Astrocyte (in vitro differentiated cells and primary cell): ENCODE measurements at regions not wholly inside any gene's neighbourhood (a gene's known extent, or its start where the extent isn't known, plus 50 kb on each side); places are given as distances from the start of the nearest gene placed in this dataset.

ENCODE experiments used
- DNase-seq: peaks from one replicate; pipeline ENCODE4 v3.0.0-alpha.2; 2010; ENCODE audit warnings: low read depth
- FAIRE-seq: peaks from 2 replicates; lab custom pipeline; 2011; peaks lifted over from hg19 to GRCh38; lab: Jason Lieb, UNC
- H2AFZ ChIP-seq: 2 replicates; pipeline ENCODE4 v1.6.0; 2012; ENCODE audit warnings: low read depth, low read length, inconsistent platforms
- H3K27ac ChIP-seq: 2 replicates; pipeline ENCODE4 v1.5.1; 2011; ENCODE audit warnings: low read depth, low read length, inconsistent platforms
- H3K27me3 ChIP-seq: 2 replicates; pipeline ENCODE4 v1.6.0; 2011; ENCODE audit warnings: low read length, inconsistent platforms; ENCODE audit not compliant: insufficient read depth
- H3K36me3 ChIP-seq: 2 replicates; pipeline ENCODE4 v1.5.1; 2011; ENCODE audit warnings: low read length, inconsistent platforms; ENCODE audit not compliant: insufficient read depth
- H3K4me1 ChIP-seq: 2 replicates; pipeline ENCODE4 v1.5.1; 2011; ENCODE audit warnings: low read length, inconsistent platforms; ENCODE audit not compliant: insufficient read depth
- H3K4me2 ChIP-seq: 2 replicates; pipeline ENCODE4 v1.6.0; 2012; ENCODE audit warnings: low read length, inconsistent platforms
- H3K4me3 ChIP-seq: 2 replicates; pipeline ENCODE4 v1.5.1; 2011; ENCODE audit warnings: low read depth, mild to moderate bottlenecking, low read length, inconsistent platforms; ENCODE audit not compliant: insufficient read depth
- H3K79me2 ChIP-seq: 2 replicates; pipeline ENCODE4 v1.6.0; 2012; ENCODE audit warnings: mild to moderate bottlenecking, low read length, inconsistent platforms; ENCODE audit not compliant: insufficient read depth
- H3K9ac ChIP-seq: 2 replicates; pipeline ENCODE4 v1.6.0; 2012; ENCODE audit warnings: mild to moderate bottlenecking, low read length, inconsistent platforms
- H3K9me3 ChIP-seq: 2 replicates; pipeline ENCODE4 v1.5.1; 2012; ENCODE audit warnings: low read depth, mild to moderate bottlenecking, low read length, inconsistent platforms; ENCODE audit not compliant: insufficient read depth
- H4K20me1 ChIP-seq: 2 replicates; pipeline ENCODE4 v1.6.0; 2012; ENCODE audit warnings: low read length, inconsistent platforms; ENCODE audit not compliant: insufficient read depth
- H3K27ac Mint-ChIP-seq: one replicate; pipeline ENCODE4 v1.8.0; 2021; ENCODE audit warnings: mild to moderate bottlenecking, mixed read lengths; ENCODE audit not compliant: unreplicated experiment
- H3K27me3 Mint-ChIP-seq: one replicate; pipeline ENCODE4 v1.8.0; 2021; ENCODE audit warnings: low read depth, mixed read lengths; ENCODE audit not compliant: unreplicated experiment
- H3K36me3 Mint-ChIP-seq: one replicate; pipeline ENCODE4 v1.8.0; 2021; ENCODE audit warnings: low read depth, mixed read lengths; ENCODE audit not compliant: unreplicated experiment
- H3K4me1 Mint-ChIP-seq: one replicate; pipeline ENCODE4 v1.8.0; 2021; ENCODE audit warnings: low read depth, mixed read lengths; ENCODE audit not compliant: unreplicated experiment
- H3K4me3 Mint-ChIP-seq: one replicate; pipeline ENCODE4 v1.8.0; 2021; ENCODE audit warnings: mild to moderate bottlenecking, moderate library complexity, mixed read lengths; ENCODE audit not compliant: unreplicated experiment
- H3K9me3 Mint-ChIP-seq: one replicate; pipeline ENCODE4 v1.8.0; 2021; ENCODE audit warnings: mild to moderate bottlenecking, mixed read lengths; ENCODE audit not compliant: unreplicated experiment
- CTCF ChIP-seq: IDR thresholded peaks from 2 replicates; pipeline ENCODE4 v1.5.1; 2011; ENCODE audit warnings: low read depth, mild to moderate bottlenecking, inconsistent platforms, low read length, moderate library complexity; ENCODE audit not compliant: insufficient read depth
- EZH2 ChIP-seq: IDR thresholded peaks from 2 replicates; pipeline ENCODE4 v1.6.1; 2012; ENCODE audit warnings: mild to moderate bottlenecking, low read length, inconsistent platforms; ENCODE audit not compliant: insufficient read depth

DNA sequence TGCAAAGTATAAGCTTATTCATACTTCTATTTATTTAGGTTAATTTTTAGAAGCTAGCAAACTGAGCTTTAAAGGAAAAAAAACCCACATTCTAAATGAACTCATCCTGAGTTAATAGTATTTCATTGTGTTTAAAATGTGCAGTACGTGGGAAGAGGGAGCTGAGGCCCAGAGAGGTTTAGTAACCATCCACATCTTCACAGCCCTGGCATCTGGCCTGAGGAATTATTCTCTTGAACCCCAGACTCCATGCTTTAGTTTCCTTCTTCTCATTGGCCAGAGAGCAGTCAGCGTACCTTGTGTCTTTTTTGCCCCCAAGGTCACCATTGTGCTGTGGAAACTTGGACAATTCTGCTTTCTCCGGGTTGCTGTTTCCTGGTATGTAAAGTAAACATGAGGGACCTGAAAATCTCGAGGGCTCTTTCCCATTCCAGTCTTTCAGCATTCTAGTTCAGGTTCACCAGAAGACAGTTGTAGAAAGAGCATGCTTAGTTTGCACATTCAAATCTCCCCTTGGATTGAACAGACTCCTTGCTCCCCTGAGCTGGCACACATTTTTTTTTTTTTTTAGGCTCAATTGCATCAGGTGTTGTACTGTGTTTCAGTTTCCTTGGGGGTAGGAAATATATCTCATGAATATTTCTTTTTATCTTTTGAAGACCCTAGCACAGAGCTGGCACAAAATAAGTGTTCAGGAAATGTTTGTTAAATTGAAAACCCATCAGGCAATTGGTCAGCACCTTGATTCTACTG is 81.4 kb downstream of the MYCN start:
- Histone ChIP-seq H3K36me3 (no peaks in the 10 kb centered on the region), H3K9ac (no peak overlapping the region), H3K27me3 (no peaks in the 10 kb centered on the region), H3K27ac (no peak overlapping the region), H3K4me3 (no peak overlapping the region), H3K79me2 (no peaks in the 10 kb centered on the region), H3K9me3 (peaks cover 2% of the 10 kb centered on the region), H4K20me1 (no peaks in the 10 kb centered on the region), H3K4me2 (no peak overlapping the region), H3K4me1 (no peaks in the 10 kb centered on the region), H2AFZ (no peak overlapping the region)
- no peak for TF ChIP-seq CTCF
- no peak for TF ChIP-seq EZH2
- Mint-ChIP-seq H3K4me1 (peaks cover 4% of the 10 kb centered on the region), H3K4me3 (no peak overlapping the region), H3K36me3 (no peaks in the 10 kb centered on the region), H3K27ac (no peak overlapping the region), H3K27me3 (peaks cover 41% of the 10 kb centered on the region), H3K9me3 (no peaks in the 10 kb centered on the region)
- no peak for FAIRE-seq
- no peak for DNase-seq

DNA sequence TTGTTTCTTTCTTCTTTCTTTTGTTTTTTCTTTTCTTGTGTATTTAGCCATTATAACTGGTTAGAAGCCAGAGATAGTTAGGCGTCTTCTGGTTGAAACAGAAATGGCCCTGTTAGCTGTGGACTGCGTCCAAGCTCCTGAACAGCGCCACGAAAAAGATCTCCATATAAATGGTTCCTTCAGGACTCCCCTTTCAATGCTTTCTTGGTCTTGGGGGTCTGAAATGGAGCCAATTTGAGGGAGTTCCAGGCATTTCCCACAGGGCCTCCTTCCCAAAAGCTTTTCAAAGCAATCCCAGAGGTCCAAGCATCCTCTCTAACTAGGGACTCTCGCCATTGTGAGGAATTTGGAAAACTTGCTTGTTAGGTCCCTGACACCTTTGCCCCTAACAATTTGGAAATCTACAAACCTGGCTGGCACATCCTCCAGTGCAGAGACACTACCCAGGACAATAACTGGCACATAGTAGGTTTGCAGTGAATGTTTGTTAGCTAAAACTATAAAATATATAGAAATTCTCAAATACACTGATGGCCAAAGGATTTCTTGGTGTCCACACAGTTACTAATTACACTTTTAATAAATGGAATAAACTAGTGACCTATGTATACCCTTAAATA is 80.1 kb downstream of the MYCN start:
- H3K9me3 Mint-ChIP-seq: no peaks in the 10 kb centered on the region
- no peaks in the 10 kb centered on the region for H3K36me3 ChIP-seq
- peaks cover 2% of the 10 kb centered on the region for H3K9me3 ChIP-seq
- no peak for FAIRE-seq
- DNase-seq: no peak
- peaks cover 33% of the 10 kb centered on the region for H3K27me3 Mint-ChIP-seq
- no peak overlapping the region for H3K27ac ChIP-seq
- H3K4me3 Mint-ChIP-seq: no peak overlapping the region
- H3K4me1 ChIP-seq: no peaks in the 10 kb centered on the region
- no peaks in the 10 kb centered on the region for H3K79me2 ChIP-seq
- H2AFZ ChIP-seq: no peak overlapping the region
- H3K27ac Mint-ChIP-seq: no peak overlapping the region
- no peak overlapping the region for H3K9ac ChIP-seq
- H4K20me1 ChIP-seq: no peaks in the 10 kb centered on the region
- no peak for TF ChIP-seq CTCF
- no peak for TF ChIP-seq EZH2
- H3K36me3 Mint-ChIP-seq: no peaks in the 10 kb centered on the region
- H3K4me1 Mint-ChIP-seq: peaks cover 4% of the 10 kb centered on the region
- no peaks in the 10 kb centered on the region for H3K27me3 ChIP-seq
- no peak overlapping the region for H3K4me3 ChIP-seq
- H3K4me2 ChIP-seq: no peak overlapping the region
